Activated T-cell treated with anti-CD3 and anti-CD28 coated beads, Interleukin-2, amount 50 U/mL, for 24 hours (primary cell): ENCODE measurements at regions not wholly inside any gene's neighbourhood (a gene's known extent, or its start where the extent isn't known, plus 50 kb on each side); places are given as distances from the start of the nearest gene placed in this dataset.

Experiments used
- DNase-seq: peaks from one replicate; pipeline ENCODE4 v3.0.0-alpha.2; 2020
- H3K27ac Mint-ChIP-seq: 2 replicates; pipeline ENCODE4 v1.8.0; 2020; ENCODE audit warnings: mild to moderate bottlenecking, mixed read lengths
- H3K27me3 Mint-ChIP-seq: 2 replicates; pipeline ENCODE4 v1.8.0; 2020; ENCODE audit warnings: mixed read lengths
- H3K36me3 Mint-ChIP-seq: 2 replicates; pipeline ENCODE4 v1.8.0; 2020; ENCODE audit warnings: low read depth, mixed read lengths
- H3K4me1 Mint-ChIP-seq: 2 replicates; pipeline ENCODE4 v1.8.0; 2020; ENCODE audit warnings: low read depth, mixed read lengths
- H3K4me3 Mint-ChIP-seq: 2 replicates; pipeline ENCODE4 v1.8.0; 2020; ENCODE audit warnings: mild to moderate bottlenecking, moderate library complexity, mixed read lengths
- H3K9me3 Mint-ChIP-seq: 2 replicates; pipeline ENCODE4 v1.8.0; 2020; ENCODE audit warnings: mixed read lengths

DNA sequence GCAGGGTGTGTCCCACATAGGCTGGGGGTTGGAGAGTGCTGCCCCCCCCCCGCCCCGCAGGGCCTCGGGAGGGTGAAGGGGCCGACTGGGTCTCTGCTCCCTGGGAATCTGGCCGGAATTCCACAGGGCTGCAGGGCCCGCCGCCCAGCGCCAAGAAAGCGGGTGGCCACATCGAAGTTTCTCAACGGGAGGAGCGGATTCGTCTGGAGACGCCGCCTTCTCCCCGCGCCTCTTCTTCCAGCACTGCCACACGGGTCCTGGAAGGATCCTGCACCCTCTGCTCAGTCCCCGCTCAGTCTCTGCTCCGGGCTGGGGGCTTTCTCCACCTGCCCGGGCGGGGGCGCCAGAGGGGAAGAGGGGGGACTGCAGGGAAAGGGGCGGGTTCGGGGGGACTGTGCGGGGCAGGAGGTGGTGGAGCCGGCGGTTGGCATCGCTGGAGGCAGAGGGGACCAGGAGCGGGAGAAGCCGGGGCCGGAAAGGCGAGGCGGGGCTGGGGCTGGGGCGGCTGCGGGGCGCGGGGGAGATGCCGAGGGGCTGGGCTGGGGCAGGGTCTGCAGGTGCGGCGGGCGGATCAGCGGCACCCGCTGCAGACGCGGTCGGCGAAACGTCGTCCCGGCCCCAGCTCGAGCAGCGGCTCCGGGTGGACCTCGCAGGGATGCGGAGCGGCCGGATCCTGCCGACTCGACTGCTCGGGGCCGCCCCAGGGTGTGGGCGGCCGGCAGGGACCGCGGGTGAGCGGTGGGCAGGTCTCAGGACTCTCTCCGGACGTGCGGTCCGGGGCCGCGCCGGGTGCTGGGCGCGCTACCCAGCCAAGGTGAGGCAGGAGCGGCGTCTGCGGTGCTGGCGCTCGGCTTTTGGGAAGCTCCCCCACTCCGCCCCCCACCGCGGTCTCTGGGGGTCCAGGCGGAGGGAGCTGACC lies 811.4 kb upstream of the TMEM132C start:
- peaks cover 2% of the 10 kb centered on the region for H3K9me3 Mint-ChIP-seq
- no peaks in the 10 kb centered on the region for H3K4me1 Mint-ChIP-seq
- no peaks in the 10 kb centered on the region for H3K36me3 Mint-ChIP-seq
- DNase-seq: no peak
- no peak overlapping the region for H3K27ac Mint-ChIP-seq
- H3K27me3 Mint-ChIP-seq: peaks cover 36% of the 10 kb centered on the region
- H3K4me3 Mint-ChIP-seq: no peak overlapping the region

- peaks cover 36% of the 10 kb centered on the region for H3K27me3 Mint-ChIP-seq
- peaks cover 2% of the 10 kb centered on the region for H3K9me3 Mint-ChIP-seq
- H3K27ac Mint-ChIP-seq: no peak overlapping the region
- no peak for DNase-seq
- H3K4me3 Mint-ChIP-seq: no peak overlapping the region
- H3K36me3 Mint-ChIP-seq: no peaks in the 10 kb centered on the region
- no peaks in the 10 kb centered on the region for H3K4me1 Mint-ChIP-seq
Measured at GRCh38 chr12:127457726-127458125, 809.2 kb upstream of the TMEM132C start.

GRCh38 chr12:127459166-127459565 lies 807.8 kb upstream of the TMEM132C start:
- Mint-ChIP-seq H3K4me1 (no peaks in the 10 kb centered on the region), H3K27me3 (peaks cover 26% of the 10 kb centered on the region), H3K36me3 (no peaks in the 10 kb centered on the region), H3K4me3 (no peak overlapping the region), H3K27ac (no peak overlapping the region), H3K9me3 (peaks cover 2% of the 10 kb centered on the region)
- DNase-seq: no peak

GRCh38 chr12:127459687-127460086 lies 807.3 kb upstream of the TMEM132C start:
- H3K27ac Mint-ChIP-seq: no peak overlapping the region
- H3K9me3 Mint-ChIP-seq: peaks cover 2% of the 10 kb centered on the region
- H3K27me3 Mint-ChIP-seq: peaks cover 21% of the 10 kb centered on the region
- H3K36me3 Mint-ChIP-seq: no peaks in the 10 kb centered on the region
- no peaks in the 10 kb centered on the region for H3K4me1 Mint-ChIP-seq
- DNase-seq: no peak
- no peak overlapping the region for H3K4me3 Mint-ChIP-seq

DNA sequence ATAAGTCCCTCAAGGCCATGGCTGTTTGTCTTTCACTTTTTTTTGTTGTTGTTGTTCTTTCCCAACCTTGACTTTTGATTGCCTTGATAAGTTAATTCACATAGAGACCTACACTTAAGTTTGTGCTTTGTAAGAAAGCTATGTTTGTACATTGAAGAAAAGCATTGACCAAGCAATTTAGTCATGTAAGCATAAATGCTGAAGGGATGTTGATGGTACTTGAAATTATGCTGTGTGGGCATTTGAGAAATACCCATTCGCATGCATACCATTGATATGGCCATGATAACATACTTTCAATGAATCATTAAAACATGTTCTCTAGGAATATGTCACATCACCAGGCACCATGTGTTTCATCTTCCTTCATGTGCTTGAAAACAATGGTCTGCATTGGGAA lies 803.7 kb upstream of the TMEM132C start:
- Mint-ChIP-seq H3K36me3 (no peaks in the 10 kb centered on the region), H3K27me3 (no peaks in the 10 kb centered on the region), H3K27ac (no peak overlapping the region), H3K4me1 (no peaks in the 10 kb centered on the region), H3K4me3 (no peak overlapping the region), H3K9me3 (peaks cover 2% of the 10 kb centered on the region)
- no peak for DNase-seq

GRCh38 chr12:127469331-127469730 lies 797.6 kb upstream of the TMEM132C start:
- Mint-ChIP-seq H3K27ac (no peak overlapping the region), H3K36me3 (no peaks in the 10 kb centered on the region), H3K9me3 (no peaks in the 10 kb centered on the region), H3K4me1 (no peaks in the 10 kb centered on the region), H3K4me3 (no peak overlapping the region), H3K27me3 (no peaks in the 10 kb centered on the region)
- DNase-seq: no peak

GRCh38 chr12:127473766-127474165 lies 793.2 kb upstream of the TMEM132C start:
- no peak for DNase-seq
- H3K9me3 Mint-ChIP-seq: no peaks in the 10 kb centered on the region
- peaks cover 2% of the 10 kb centered on the region for H3K27me3 Mint-ChIP-seq
- H3K4me3 Mint-ChIP-seq: no peak overlapping the region
- H3K4me1 Mint-ChIP-seq: no peaks in the 10 kb centered on the region
- no peak overlapping the region for H3K27ac Mint-ChIP-seq
- no peaks in the 10 kb centered on the region for H3K36me3 Mint-ChIP-seq

- H3K4me1 Mint-ChIP-seq: no peaks in the 10 kb centered on the region
- no peaks in the 10 kb centered on the region for H3K36me3 Mint-ChIP-seq
- H3K27ac Mint-ChIP-seq: no peak overlapping the region
- peaks cover 2% of the 10 kb centered on the region for H3K27me3 Mint-ChIP-seq
- no peak for DNase-seq
- H3K9me3 Mint-ChIP-seq: no peaks in the 10 kb centered on the region
- no peak overlapping the region for H3K4me3 Mint-ChIP-seq
Measured at GRCh38 chr12:127479256-127479655, 787.7 kb upstream of the TMEM132C start.

DNA sequence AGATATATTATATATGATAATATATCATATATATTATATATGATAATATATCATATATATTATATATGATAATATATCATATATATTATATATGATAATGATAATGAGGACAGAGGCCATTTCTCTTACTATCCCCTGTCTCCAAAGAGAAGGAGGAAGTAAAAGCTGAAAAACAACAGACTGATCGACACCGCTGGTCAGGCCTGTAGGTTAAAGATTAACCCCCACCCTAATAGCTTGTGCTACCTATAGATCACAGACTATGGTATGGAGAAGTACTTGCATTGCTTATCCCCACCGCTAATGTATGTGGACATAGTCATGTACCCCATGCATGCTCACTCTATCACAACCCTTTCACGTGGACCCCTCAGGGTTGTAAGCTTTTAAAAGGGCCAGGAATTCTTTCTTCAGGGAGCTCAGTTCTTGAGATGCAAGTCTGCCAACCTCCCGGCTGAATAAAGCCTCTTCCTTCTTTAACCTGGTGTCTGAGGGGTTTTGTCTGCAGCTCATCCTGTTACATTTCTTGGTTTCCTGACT lies 786.1 kb upstream of the TMEM132C start:
- H3K9me3 Mint-ChIP-seq: no peaks in the 10 kb centered on the region
- no peaks in the 10 kb centered on the region for H3K27me3 Mint-ChIP-seq
- no peak overlapping the region for H3K4me3 Mint-ChIP-seq
- no peak overlapping the region for H3K27ac Mint-ChIP-seq
- H3K36me3 Mint-ChIP-seq: no peaks in the 10 kb centered on the region
- DNase-seq: no peak
- no peaks in the 10 kb centered on the region for H3K4me1 Mint-ChIP-seq

DNA sequence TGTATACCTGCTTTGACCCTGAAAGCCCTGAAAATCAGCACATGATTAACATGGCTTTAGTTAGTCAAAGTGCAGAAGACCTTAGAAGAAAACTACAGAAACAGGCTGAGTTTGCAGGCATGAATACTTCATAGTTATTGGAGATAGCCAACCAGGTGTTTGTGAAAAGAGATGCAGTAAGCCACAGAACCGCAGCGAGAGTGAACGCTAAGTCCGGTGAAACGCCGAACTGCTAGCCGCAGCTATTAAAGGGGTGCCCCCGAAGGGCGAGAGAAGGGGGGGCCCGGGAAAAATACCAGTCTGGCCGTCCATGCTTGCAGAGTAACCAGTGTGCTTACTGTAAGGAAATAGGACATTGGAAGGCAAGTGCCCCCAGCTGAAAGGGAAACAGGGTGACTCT lies 784.0 kb upstream of the TMEM132C start:
- DNase-seq: no peak
- Mint-ChIP-seq H3K27ac (no peak overlapping the region), H3K4me1 (no peaks in the 10 kb centered on the region), H3K4me3 (no peak overlapping the region), H3K36me3 (no peaks in the 10 kb centered on the region), H3K27me3 (no peaks in the 10 kb centered on the region), H3K9me3 (no peaks in the 10 kb centered on the region)

DNA sequence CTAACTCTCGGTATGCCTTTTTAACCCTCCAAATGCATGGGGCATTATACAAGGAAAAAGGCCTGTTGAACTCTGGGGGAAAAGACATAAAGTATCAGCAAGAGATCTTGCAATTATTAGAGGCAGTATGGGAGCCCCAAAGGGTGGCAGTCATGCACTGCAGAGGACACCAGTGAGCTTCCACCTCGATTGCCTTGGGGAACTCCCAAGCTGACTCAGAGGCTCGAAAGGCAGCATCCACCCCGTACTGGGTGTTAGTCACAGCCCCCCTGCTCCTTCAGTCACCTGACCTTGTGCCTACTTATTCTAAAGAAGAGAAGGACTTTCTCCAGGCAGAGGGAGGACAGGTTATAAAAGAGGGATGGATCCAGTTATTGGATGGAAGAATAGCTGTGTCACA lies 781.4 kb upstream of the TMEM132C start:
- Mint-ChIP-seq H3K4me1 (no peaks in the 10 kb centered on the region), H3K9me3 (no peaks in the 10 kb centered on the region), H3K27me3 (no peaks in the 10 kb centered on the region), H3K27ac (no peak overlapping the region), H3K36me3 (no peaks in the 10 kb centered on the region), H3K4me3 (no peak overlapping the region)
- DNase-seq: no peak

DNA sequence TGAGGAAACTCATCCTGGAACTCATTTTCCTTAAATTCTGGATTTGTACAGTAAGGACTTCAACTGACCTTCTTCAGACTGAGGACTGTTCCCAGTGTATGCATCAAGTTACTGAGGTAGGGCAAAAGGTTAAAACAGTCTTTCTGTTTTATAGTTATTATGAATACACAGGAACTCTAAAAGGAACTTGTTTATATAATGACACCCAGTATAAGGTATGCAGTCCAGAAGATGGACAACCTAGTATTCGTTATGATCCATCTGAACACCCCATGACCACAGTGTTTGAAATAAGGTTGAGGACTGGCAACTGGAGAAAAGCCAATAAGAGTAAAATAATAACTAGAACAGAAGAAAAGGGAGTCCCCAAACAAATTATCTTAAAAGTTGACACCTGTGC lies 779.9 kb upstream of the TMEM132C start:
- DNase-seq: no peak
- H3K9me3 Mint-ChIP-seq: no peaks in the 10 kb centered on the region
- no peaks in the 10 kb centered on the region for H3K27me3 Mint-ChIP-seq
- H3K4me1 Mint-ChIP-seq: no peaks in the 10 kb centered on the region
- H3K27ac Mint-ChIP-seq: no peak overlapping the region
- no peaks in the 10 kb centered on the region for H3K36me3 Mint-ChIP-seq
- H3K4me3 Mint-ChIP-seq: no peak overlapping the region

GRCh38 chr12:127489061-127489460 lies 777.9 kb upstream of the TMEM132C start:
- H3K4me1 Mint-ChIP-seq: no peaks in the 10 kb centered on the region
- no peaks in the 10 kb centered on the region for H3K36me3 Mint-ChIP-seq
- no peak overlapping the region for H3K27ac Mint-ChIP-seq
- DNase-seq: no peak
- no peaks in the 10 kb centered on the region for H3K27me3 Mint-ChIP-seq
- no peak overlapping the region for H3K4me3 Mint-ChIP-seq
- no peaks in the 10 kb centered on the region for H3K9me3 Mint-ChIP-seq

GRCh38 chr12:127494961-127495915 lies 771.7 kb upstream of the TMEM132C start:
- no peaks in the 10 kb centered on the region for H3K4me1 Mint-ChIP-seq
- H3K4me3 Mint-ChIP-seq: no peak overlapping the region
- no peaks in the 10 kb centered on the region for H3K9me3 Mint-ChIP-seq
- no peaks in the 10 kb centered on the region for H3K36me3 Mint-ChIP-seq
- DNase-seq: no peak
- H3K27ac Mint-ChIP-seq: no peak overlapping the region
- no peaks in the 10 kb centered on the region for H3K27me3 Mint-ChIP-seq
